GM12878 (cell line): ENCODE measurements at regions not wholly inside any gene's neighbourhood (a gene's known extent, or its start where the extent isn't known, plus 50 kb on each side); places are given as distances from the start of the nearest gene placed in this dataset.

ENCODE experiments used
- ATAC-seq: fragments of 200-7000 bp; cut with Tn5 transposase; 3 replicates; pipeline ENCODE4 v1.9.1; 2020; ENCODE audit warnings: mild to moderate bottlenecking, moderate library complexity
- BruUV-seq: library from RNA; stranded (reverse); fragments of 400-500 nt; replicated peaks from 2 replicates; lab custom pipeline; 2021; lab: Mats Ljungman, UMichigan
- CTCF ChIA-PET: fragments of 300-600 bp; sonication (Branson Sonifier 250); formaldehyde crosslinking; extraction: SDS; loops from one replicate; lab custom pipeline; 2021; ENCODE audit warnings: inconsistent platforms; lab: Yijun Ruan, JAX
- POLR2A ChIA-PET: fragments of 350-600 bp; formaldehyde crosslinking; extraction: SDS; loops from one replicate; lab custom pipeline; 2021; ENCODE audit warnings: inconsistent platforms; lab: Charles Lee
- RAD21 ChIA-PET: fragments of 300-600 bp; sonication (Branson Sonifier 250); formaldehyde crosslinking; loops from one replicate; lab custom pipeline; 2023; ENCODE audit warnings: antibody characterized with exemption; ENCODE audit not compliant: unreplicated experiment; lab: Charles Lee
- SMC1A ChIA-PET: fragments of 300-600 bp; sonication (Branson Sonifier 250); formaldehyde crosslinking; loops from one replicate; lab custom pipeline; 2023; ENCODE audit not compliant: unreplicated experiment, uncharacterized antibody; lab: Charles Lee
- DNase-seq: peaks from one replicate; pipeline ENCODE4 v3.0.0-alpha.2; 2011; ENCODE audit warnings: low read depth, low spot score
- FAIRE-seq: peaks from 3 replicates; lab custom pipeline; 2011; peaks lifted over from hg19 to GRCh38; lab: Jason Lieb, UNC
- H2AFZ ChIP-seq: 2 replicates; pipeline ENCODE4 v1.6.0; 2011; ENCODE audit warnings: low read depth, low read length, control low read depth; ENCODE audit not compliant: control insufficient read depth
- H3K27ac ChIP-seq: 2 replicates; pipeline ENCODE4 v1.5.1; 2011; ENCODE audit warnings: control low read depth; ENCODE audit not compliant: control insufficient read depth, insufficient read depth
- H3K27me3 ChIP-seq, 2 experiments: replicated peaks in 1 of 2; 2 replicates each; pipeline versions ENCODE4 v1.6.0 to v1.6.1; 2011; ENCODE audit warnings: low read length in 1 of 2; ENCODE audit not compliant: control insufficient read depth in 2 of 2, insufficient read depth in 2 of 2
- H3K36me3 ChIP-seq, 2 experiments: 2 replicates each; pipeline ENCODE4 v1.5.1; 2011; ENCODE audit warnings: low read length in 1 of 2; ENCODE audit not compliant: control insufficient read depth in 2 of 2, insufficient read depth in 2 of 2
- H3K4me1 ChIP-seq: 2 replicates; pipeline ENCODE4 v1.6.1; 2011; ENCODE audit warnings: mild to moderate bottlenecking, low read length, moderate library complexity, mixed read lengths; ENCODE audit not compliant: control insufficient read depth, insufficient read depth
- H3K4me2 ChIP-seq: 2 replicates; pipeline ENCODE4 v1.6.0; 2011; ENCODE audit warnings: control low read depth; ENCODE audit not compliant: control insufficient read depth, insufficient read depth
- H3K4me3 ChIP-seq: fragments of 200-600 bp; sonication (generic); 2 replicates; pipeline ENCODE4 v1.5.1; 2016
- H3K79me2 ChIP-seq: 2 replicates; pipeline ENCODE4 v1.6.0; 2011; ENCODE audit warnings: low read length; ENCODE audit not compliant: control insufficient read depth, insufficient read depth
- H3K9ac ChIP-seq: 2 replicates; pipeline ENCODE4 v1.8.0; 2011; ENCODE audit warnings: low read length, control low read depth, mixed read lengths; ENCODE audit not compliant: control insufficient read depth, insufficient read depth
- H3K9me3 ChIP-seq: replicated peaks from 3 replicates; pipeline ENCODE4 v1.5.1; 2011; ENCODE audit warnings: mild to moderate bottlenecking, low read length; ENCODE audit not compliant: control insufficient read depth, insufficient read depth
- H4K20me1 ChIP-seq: 2 replicates; pipeline ENCODE4 v1.6.0; 2011; ENCODE audit not compliant: control insufficient read depth, insufficient read depth
- CEBPZ ChIP-seq: fragments of 150-350 bp; IDR thresholded peaks from 2 replicates; pipeline ENCODE4 v1.6.1; 2016; ENCODE audit warnings: low read depth, low read length
- ESRRA ChIP-seq: IDR thresholded peaks from 2 replicates; pipeline ENCODE4 v1.6.1; 2012; ENCODE audit warnings: mild to moderate bottlenecking, low read length, improper control_type of control experiment
- HDGF ChIP-seq: fragments of 450-650 bp; IDR thresholded peaks from 2 replicates; pipeline ENCODE4 v1.6.1; 2016; ENCODE audit warnings: antibody characterized with exemption
- KAT2A ChIP-seq: conservative IDR thresholded peaks from 2 replicates; pipeline ENCODE4 v1.6.1; 2011; ENCODE audit warnings: low read depth, low read length; ENCODE audit not compliant: control insufficient read depth
- MYB ChIP-seq: fragments of 150-350 bp; IDR thresholded peaks from 2 replicates; pipeline ENCODE4 v1.6.1; 2014; ENCODE audit warnings: mild to moderate bottlenecking, low read depth, low read length, borderline replicate concordance
- PBX3 ChIP-seq: IDR thresholded peaks from 2 replicates; pipeline ENCODE4 v1.6.1; 2011; ENCODE audit warnings: mild to moderate bottlenecking, low read depth, low read length, moderate library complexity; ENCODE audit not compliant: insufficient replicate concordance
- POLR2A ChIP-seq: IDR thresholded peaks from 2 replicates; pipeline ENCODE4 v1.6.1; 2011; ENCODE audit warnings: low read depth, mild to moderate bottlenecking, low read length
- PRDM15 ChIP-seq: fragments of 450-650 bp; formaldehyde crosslinking; IDR thresholded peaks from 2 replicates; pipeline ENCODE4 v1.4.0; 2020; ENCODE audit warnings: mild to moderate bottlenecking, moderate library complexity
- RAD21 ChIP-seq: IDR thresholded peaks from 2 replicates; pipeline ENCODE4 v1.6.1; 2011; ENCODE audit warnings: mild to moderate bottlenecking, low read depth, low read length, moderate library complexity; ENCODE audit not compliant: insufficient read depth
- RELA ChIP-seq: fragments of 450-650 bp; IDR thresholded peaks from 2 replicates; pipeline ENCODE4 v1.8.0; 2014; ENCODE audit warnings: borderline replicate concordance; ENCODE audit not compliant: partially characterized antibody
- SMARCA5 ChIP-seq: fragments of 450-650 bp; IDR thresholded peaks from 2 replicates; pipeline ENCODE4 v1.6.1; 2017; ENCODE audit warnings: mild to moderate bottlenecking
- TARDBP ChIP-seq: IDR thresholded peaks from 2 replicates; pipeline ENCODE4 v1.6.1; 2016; ENCODE audit warnings: borderline replicate concordance
- ZBTB40 ChIP-seq: fragments of 450-650 bp; IDR thresholded peaks from 2 replicates; pipeline ENCODE4 v1.6.1; 2016; ENCODE audit warnings: mild to moderate bottlenecking, moderate library complexity, borderline replicate concordance
- WGBS: methylation state at CpG from one replicate; pipeline ENCODE4 v1.1.6; 2016; ENCODE audit warnings: low lambda C conversion rate; ENCODE audit not compliant: insufficient replicate concordance, insufficient coverage; ENCODE audit errors: missing lambda C conversion rate; 5-methylcytosine and 5-hydroxymethylcytosine counted together
- in situ Hi-C: fragments of 300-500 bp; cut with MboI; formaldehyde crosslinking; loops from 9 replicates; pipeline ENCODE4 v1.14.3; 2018; ENCODE audit warnings: mixed read lengths
- intact Hi-C: fragments of 100-400 bp; cut with micrococcal nuclease; formaldehyde crosslinking; loops from one replicate; pipeline ENCODE4 v1.14.2; 2022; ENCODE audit not compliant: unreplicated experiment

GRCh38 chr3:106488331-106488730 lies 619.5 kb upstream of the CBLB start:
- ChIA-PET POLR2A (no interaction called here), SMC1A (interaction anchor here (0.7 to 1.4 kb wide), 2 partner anchors 9 to 11 kb away, joined by 3 to 4 read pairs; no protein-coding TSS in a partner anchor), RAD21 (no interaction called here), CTCF (no interaction called here)
- Histone ChIP-seq H3K4me2 (no peak overlapping the region), H2AFZ (no peak overlapping the region), H3K9me3 (no peaks in the 10 kb centered on the region; the same call in 2 of the 3 replicates), H3K36me3 (no peaks in the 10 kb centered on the region), H3K9ac (no peak overlapping the region), H4K20me1 (no peaks in the 10 kb centered on the region), H3K27me3 (no peaks in the 10 kb centered on the region), H3K79me2 (no peaks in the 10 kb centered on the region), H3K27ac (no peak overlapping the region), H3K4me1 (no peaks in the 10 kb centered on the region), H3K4me3 (no peak overlapping the region)
- DNase-seq (no peak), ATAC-seq (no peak), FAIRE-seq (no peak)
- in situ Hi-C loops = no loop called here
- BruUV-seq = no TSS peak
- 94% methylated on average over 5 of the region's 6 CpGs for WGBS
- intact Hi-C loops = no loop called here
- TF ChIP-seq ESRRA = no peak
- TF ChIP-seq MYB = no peak
- no peak for TF ChIP-seq RAD21
- TF ChIP-seq RELA = no peak
- no peak for TF ChIP-seq TARDBP
- no peak for TF ChIP-seq HDGF
- TF ChIP-seq PRDM15 (CRISPR knock-in tag) = no peak
- no peak for TF ChIP-seq PBX3
- no peak for TF ChIP-seq CEBPZ
- no peak for TF ChIP-seq SMARCA5
- TF ChIP-seq ZBTB40 = no peak
- no peak for TF ChIP-seq POLR2A
- TF ChIP-seq KAT2A = no peak
